ENCODE measurements at regions not wholly inside any gene's neighbourhood (a gene's known extent, or its start where the extent isn't known, plus 50 kb on each side); places are given as distances from the start of the nearest gene placed in this dataset.

GRCh38 chr21:31449921-31450535, 106.0 kb upstream of the TIAM1 start:
- Histone ChIP-seq H3K9me3 (ENCODE audit: control insufficient read depth, insufficient read depth, low read depth, low read length) (no peaks in the 10 kb centered on the region), H3K27ac (ENCODE audit: low read length) (no peak overlapping the region), H3K27me3 (ENCODE audit: control insufficient read depth, insufficient read depth, low read length) (no peaks in the 10 kb centered on the region), H3K4me3 (ENCODE audit: low read depth in 2 of 2, low read length in 2 of 2) (no peak overlapping the region), H3K36me3 (ENCODE audit: control insufficient read depth, insufficient read depth, low read length) (no peaks in the 10 kb centered on the region), H3K4me1 (ENCODE audit: control insufficient read depth, insufficient read depth, low read length) (no peaks in the 10 kb centered on the region)
- DNase-seq (ENCODE audit: low read depth, low spot score) (no peak), ATAC-seq (no peak)
- intact Hi-C loops (cut with micrococcal nuclease; ENCODE audit: unreplicated experiment) (no loop called here), in situ Hi-C loops (cut with HindIII; ENCODE audit: low pct_unique_long_range_greater_than_20kb, low sequenced_read_pairs) (no loop called here)
- ChIA-PET CTCF (no interaction called here), POLR2A (no interaction called here)
- TF ChIP-seq TCF7L2 (IDR thresholded peaks at IDR 0.05; ENCODE audit: low read depth, low read length) (no peak), SIN3A (IDR thresholded peaks at IDR 0.05; ENCODE audit: borderline replicate concordance, insufficient read depth, low read depth, low read length) (no peak), REST (IDR thresholded peaks at IDR 0.05; ENCODE audit: insufficient read depth in 1 of 2, low read depth in 2 of 2, low read length in 1 of 2) (no peak)
- BruUV-seq (replicated peaks), result no TSS peak

- Histone ChIP-seq H3K4me3 (ENCODE audit: low read depth in 2 of 2, low read length in 2 of 2) (no peak overlapping the region), H3K36me3 (ENCODE audit: control insufficient read depth, insufficient read depth, low read length) (no peaks in the 10 kb centered on the region), H3K27ac (ENCODE audit: low read length) (no peak overlapping the region), H3K27me3 (ENCODE audit: control insufficient read depth, insufficient read depth, low read length) (no peaks in the 10 kb centered on the region), H3K4me1 (ENCODE audit: control insufficient read depth, insufficient read depth, low read length) (no peaks in the 10 kb centered on the region), H3K9me3 (ENCODE audit: control insufficient read depth, insufficient read depth, low read depth, low read length) (no peaks in the 10 kb centered on the region)
- intact Hi-C loops (cut with micrococcal nuclease; ENCODE audit: unreplicated experiment), result no loop called here
- no TSS peak for BruUV-seq (replicated peaks)
- in situ Hi-C loops (cut with HindIII; ENCODE audit: low pct_unique_long_range_greater_than_20kb, low sequenced_read_pairs), result no loop called here
- CTCF ChIA-PET, result no interaction called here
- POLR2A ChIA-PET, result no interaction called here
- DNase-seq (ENCODE audit: low read depth, low spot score) (no peak), ATAC-seq (no peak)
- TF ChIP-seq TCF7L2 (IDR thresholded peaks at IDR 0.05; ENCODE audit: low read depth, low read length) (no peak), REST (IDR thresholded peaks at IDR 0.05; ENCODE audit: insufficient read depth in 1 of 2, low read depth in 2 of 2, low read length in 1 of 2) (no peak), CTCF (IDR thresholded peaks at IDR 0.05) (no peak), SIN3A (IDR thresholded peaks at IDR 0.05; ENCODE audit: borderline replicate concordance, insufficient read depth, low read depth, low read length) (no peak), POLR2AphosphoS5 (IDR thresholded peaks at IDR 0.05; ENCODE audit: low read depth, low read length) (no peak)
These were observed 104.4 kb upstream of the TIAM1 start for GRCh38 chr21:31448496-31448895.
